PC-3 (cell line): ENCODE measurements at regions not wholly inside any gene's neighbourhood (a gene's known extent, or its start where the extent isn't known, plus 50 kb on each side); places are given as distances from the start of the nearest gene placed in this dataset.

Source experiments
- EZH2phosphoT487 ChIP-seq: fragments of 300-600 bp; sonication (generic); IDR thresholded peaks from 2 replicates; pipeline ENCODE4 v1.6.1; 2018; ENCODE audit warnings: mild to moderate bottlenecking, antibody characterized with exemption, low read length, borderline replicate concordance
- TF ChIP-seq, protein P1 (sequence below): fragments of 300-600 bp; sonication (generic); conservative IDR thresholded peaks from 2 replicates; pipeline ENCODE4 v1.5.1; 2017; ENCODE audit warnings: antibody characterized with exemption, low read depth, mild to moderate bottlenecking, low read length

DNA sequence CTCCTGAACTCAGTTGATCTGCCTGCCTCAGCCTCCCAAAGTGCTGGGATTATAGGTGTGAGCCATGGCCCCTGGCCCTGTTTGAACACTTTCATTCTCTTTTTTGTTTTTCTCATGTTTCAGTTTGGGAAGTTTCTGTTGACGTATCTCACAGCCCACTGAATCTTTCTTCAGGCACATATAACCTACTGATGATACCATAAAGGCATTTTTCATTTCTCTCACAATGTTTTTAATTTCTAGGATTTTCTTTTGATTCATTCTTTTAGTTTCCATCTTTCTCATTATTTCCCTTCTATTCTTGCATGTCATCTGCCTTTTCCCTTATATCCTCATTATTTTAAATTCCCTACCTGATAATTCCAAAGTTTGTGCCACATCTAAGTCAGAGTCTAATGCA, 58.5 kb upstream of the EZR start:
- TF ChIP-seq, protein P1, sequence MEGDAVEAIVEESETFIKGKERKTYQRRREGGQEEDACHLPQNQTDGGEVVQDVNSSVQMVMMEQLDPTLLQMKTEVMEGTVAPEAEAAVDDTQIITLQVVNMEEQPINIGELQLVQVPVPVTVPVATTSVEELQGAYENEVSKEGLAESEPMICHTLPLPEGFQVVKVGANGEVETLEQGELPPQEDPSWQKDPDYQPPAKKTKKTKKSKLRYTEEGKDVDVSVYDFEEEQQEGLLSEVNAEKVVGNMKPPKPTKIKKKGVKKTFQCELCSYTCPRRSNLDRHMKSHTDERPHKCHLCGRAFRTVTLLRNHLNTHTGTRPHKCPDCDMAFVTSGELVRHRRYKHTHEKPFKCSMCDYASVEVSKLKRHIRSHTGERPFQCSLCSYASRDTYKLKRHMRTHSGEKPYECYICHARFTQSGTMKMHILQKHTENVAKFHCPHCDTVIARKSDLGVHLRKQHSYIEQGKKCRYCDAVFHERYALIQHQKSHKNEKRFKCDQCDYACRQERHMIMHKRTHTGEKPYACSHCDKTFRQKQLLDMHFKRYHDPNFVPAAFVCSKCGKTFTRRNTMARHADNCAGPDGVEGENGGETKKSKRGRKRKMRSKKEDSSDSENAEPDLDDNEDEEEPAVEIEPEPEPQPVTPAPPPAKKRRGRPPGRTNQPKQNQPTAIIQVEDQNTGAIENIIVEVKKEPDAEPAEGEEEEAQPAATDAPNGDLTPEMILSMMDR, result no peak
- TF ChIP-seq EZH2phosphoT487, result no peak
